Head of caudate nucleus (tissue), 42 donors: ENCODE measurements at regions not wholly inside any gene's neighbourhood (a gene's known extent, or its start where the extent isn't known, plus 50 kb on each side); places are given as distances from the start of the nearest gene placed in this dataset.
"Not testable (repeated sequence)": the region's sequence is repeated elsewhere in the genome, so short reads cannot be mapped to it uniquely, and the experiment has no call there.

Experiments used
- DNase-seq, 42 donors: peaks; one replicate each; pipeline versions ENCODE4 v3.0.0 to v3.0.0-alpha.2; 2020 to 2021; ENCODE audit warnings: mixed read lengths in 7 of 42
- intact Hi-C: fragments of 100-400 bp; cut with DNase I; formaldehyde crosslinking; loops from one replicate; pipeline ENCODE4 v1.15.0; 2022

- no peak for DNase-seq
- intact Hi-C loops, result no loop called here
These were observed 65.8 kb downstream of the SPIN4 start for GRCh38 chrX:63285375-63285774.

- intact Hi-C loops, result no loop called here
- no peak for DNase-seq
These were observed 66.5 kb downstream of the SPIN4 start for GRCh38 chrX:63284659-63285058.

GRCh38 chrX:63283348-63283747 lies 67.8 kb downstream of the SPIN4 start:
- no peak for DNase-seq
- intact Hi-C loops, result no loop called here

GRCh38 chrX:63282828-63283227 lies 68.3 kb downstream of the SPIN4 start:
- DNase-seq, result no peak
- intact Hi-C loops, result no loop called here

- DNase-seq, result no peak
These were observed 69.1 kb downstream of the SPIN4 start for GRCh38 chrX:63282077-63282476.

GRCh38 chrX:63281465-63281864 lies 69.7 kb downstream of the SPIN4 start:
- intact Hi-C loops, result no loop called here
- DNase-seq, result no peak

More at GRCh38 chrX:63282077-63282476, 69.1 kb downstream of the SPIN4 start:
- intact Hi-C loops, result no loop called here

- DNase-seq, intact Hi-C loops: not testable (repeated sequence)
These were observed 73.7 kb downstream of the SPIN4 start for GRCh38 chrX:63277394-63277793.

- peak in 32 of 42 donors; percentile 1 to 70 (median 30) for DNase-seq
- intact Hi-C loops, result no loop called here
These were observed 76.0 kb downstream of the SPIN4 start for GRCh38 chrX:63275127-63275526.

GRCh38 chrX:63270873-63271272 lies 80.3 kb downstream of the SPIN4 start:
- intact Hi-C loops, result no loop called here
- DNase-seq, result no peak

- intact Hi-C loops, result no loop called here
These were observed 93.0 kb downstream of the SPIN4 start for GRCh38 chrX:63258144-63258543.

GRCh38 chrX:63250253-63250868 lies 100.8 kb downstream of the SPIN4 start:
- DNase-seq, result peak in 24 of 42 donors; percentile 0 to 72 (median 30)
- intact Hi-C loops, result no loop called here

More at GRCh38 chrX:63258144-63258543, 93.0 kb downstream of the SPIN4 start:
- DNase-seq, result no peak

- not testable (repeated sequence) for DNase-seq
These were observed 108.4 kb downstream of the SPIN4 start for GRCh38 chrX:63242689-63243088.

GRCh38 chrX:63235963-63236362 lies 115.2 kb downstream of the SPIN4 start:
- intact Hi-C loops, DNase-seq: not testable (repeated sequence)

More at GRCh38 chrX:63242689-63243088, 108.4 kb downstream of the SPIN4 start:
- intact Hi-C loops, result not testable (repeated sequence)

GRCh38 chrX:63233013-63233412 lies 118.1 kb downstream of the SPIN4 start:
- DNase-seq, intact Hi-C loops: not testable (repeated sequence)

- intact Hi-C loops, DNase-seq: not testable (repeated sequence)
These were observed 132.9 kb downstream of the SPIN4 start for GRCh38 chrX:63218202-63218601.

- intact Hi-C loops, DNase-seq: not testable (repeated sequence)
These were observed 133.6 kb downstream of the SPIN4 start for GRCh38 chrX:63217549-63217948.

GRCh38 chrX:63209645-63210044 lies 141.5 kb downstream of the SPIN4 start:
- DNase-seq, intact Hi-C loops: not testable (repeated sequence)

- DNase-seq, intact Hi-C loops: not testable (repeated sequence)
These were observed 142.0 kb downstream of the SPIN4 start for GRCh38 chrX:63209128-63209527.

GRCh38 chrX:63204266-63205074 lies 146.7 kb downstream of the SPIN4 start:
- intact Hi-C loops, DNase-seq: not testable (repeated sequence)

- DNase-seq, intact Hi-C loops: not testable (repeated sequence)
These were observed 149.1 kb downstream of the SPIN4 start for GRCh38 chrX:63201987-63202386.
